GM23338 (cell line): ENCODE measurements at regions not wholly inside any gene's neighbourhood (a gene's known extent, or its start where the extent isn't known, plus 50 kb on each side); places are given as distances from the start of the nearest gene placed in this dataset.
A peak's percentile ranks its signal among the peaks of the same experiment; 100 is the strongest.

Experiments
- ATAC-seq: fragments of 200-7000 bp; cut with Tn5 transposase; 3 replicates; pipeline ENCODE4 v1.9.1; 2020
- DNase-seq: peaks from one replicate; pipeline ENCODE4 v3.0.0-alpha.2; 2015; ENCODE audit warnings: low spot score
- H2AFZ ChIP-seq: fragments of 200-600 bp; sonication (generic); 2 replicates; pipeline ENCODE4 v1.8.0; 2016; ENCODE audit warnings: antibody characterized with exemption, mild to moderate bottlenecking, moderate library complexity
- H3F3A ChIP-seq: fragments of 200-600 bp; sonication (generic); replicated peaks from 2 replicates; pipeline ENCODE4 v1.8.0; 2017; ENCODE audit warnings: antibody characterized with exemption, mixed run types, low read depth
- H3K27ac ChIP-seq: fragments of 200-600 bp; sonication (generic); 2 replicates; pipeline ENCODE4 v1.6.1; 2016; ENCODE audit warnings: low read depth
- H3K27me3 ChIP-seq: fragments of 200-600 bp; sonication (generic); 2 replicates; pipeline ENCODE4 v1.8.0; 2016; ENCODE audit warnings: mild to moderate bottlenecking, mixed run types, moderate library complexity; ENCODE audit not compliant: insufficient read depth
- H3K36me3 ChIP-seq: fragments of 200-600 bp; sonication (generic); 2 replicates; pipeline ENCODE4 v1.8.0; 2016; ENCODE audit warnings: mild to moderate bottlenecking; ENCODE audit not compliant: insufficient read depth
- H3K4me1 ChIP-seq: fragments of 200-600 bp; sonication (generic); 2 replicates; pipeline ENCODE4 v1.8.0; 2016; ENCODE audit warnings: mild to moderate bottlenecking, moderate library complexity; ENCODE audit not compliant: insufficient read depth
- H3K4me2 ChIP-seq: fragments of 200-600 bp; sonication (generic); 2 replicates; pipeline ENCODE4 v1.7.1; 2017; ENCODE audit warnings: mixed run types
- H3K4me3 ChIP-seq: fragments of 200-600 bp; sonication (generic); 2 replicates; pipeline ENCODE4 v1.6.1; 2016; ENCODE audit warnings: mixed run types
- H3K79me2 ChIP-seq: fragments of 200-600 bp; sonication (generic); replicated peaks from 2 replicates; pipeline ENCODE4 v1.8.0; 2017; ENCODE audit warnings: mild to moderate bottlenecking; ENCODE audit not compliant: insufficient read depth
- H3K9me2 ChIP-seq: fragments of 200-600 bp; sonication (generic); 2 replicates; pipeline ENCODE4 v1.8.0; 2017; ENCODE audit not compliant: insufficient read depth
- H4K20me1 ChIP-seq: fragments of 200-600 bp; sonication (generic); replicated peaks from 2 replicates; pipeline ENCODE4 v1.8.0; 2017; ENCODE audit warnings: mild to moderate bottlenecking; ENCODE audit not compliant: insufficient read depth
- H3K27ac Mint-ChIP-seq: 2 replicates; pipeline ENCODE4 v1.8.0; 2020; ENCODE audit warnings: inconsistent platforms, mild to moderate bottlenecking, moderate library complexity, mixed read lengths
- H3K27me3 Mint-ChIP-seq: 3 replicates; pipeline ENCODE4 v1.8.0; 2022; ENCODE audit warnings: low read depth, mild to moderate bottlenecking, moderate library complexity, mixed read lengths, inconsistent platforms; ENCODE audit not compliant: insufficient read depth, poor library complexity
- H3K36me3 Mint-ChIP-seq: 3 replicates; pipeline ENCODE4 v1.8.0; 2021; ENCODE audit warnings: low read depth, mild to moderate bottlenecking, inconsistent platforms, moderate library complexity, mixed read lengths
- H3K4me1 Mint-ChIP-seq: 3 replicates; pipeline ENCODE4 v1.8.0; 2020; ENCODE audit warnings: mild to moderate bottlenecking, inconsistent platforms, mixed read lengths
- H3K4me3 Mint-ChIP-seq: 3 replicates; pipeline ENCODE4 v1.8.0; 2021; ENCODE audit warnings: moderate library complexity, mild to moderate bottlenecking, inconsistent platforms, mixed read lengths
- H3K9me3 Mint-ChIP-seq: 3 replicates; pipeline ENCODE4 v1.8.0; 2020; ENCODE audit warnings: moderate library complexity, mild to moderate bottlenecking, inconsistent platforms, mixed read lengths
- CREB1 ChIP-seq: fragments of 250-450 bp; sonication (Bioruptor Pico); IDR thresholded peaks from 2 replicates; pipeline ENCODE4 v1.5.0; 2020; ENCODE audit warnings: low read depth, mild to moderate bottlenecking, moderate library complexity
- CTCF ChIP-seq, 2 experiments: fragments of 200-600 bp in 1 of 2; sonication (generic) in 1 of 2; conservative IDR thresholded peaks; 2 replicates each; pipeline versions ENCODE4 v1.5.1 to v1.6.1; 2016 to 2017; ENCODE audit warnings: antibody characterized with exemption in 2 of 2, low read depth in 2 of 2, mild to moderate bottlenecking in 2 of 2, moderate library complexity in 1 of 2
- EZH2 ChIP-seq: fragments of 200-600 bp; sonication (generic); IDR thresholded peaks from one replicate; pipeline ENCODE4 v1.8.0; 2017; ENCODE audit warnings: antibody characterized with exemption, mild to moderate bottlenecking, low read depth; ENCODE audit not compliant: unreplicated experiment
- EZH2phosphoT487 ChIP-seq: fragments of 200-600 bp; sonication (generic); IDR thresholded peaks from one replicate; pipeline ENCODE4 v1.8.1; 2018; ENCODE audit warnings: antibody characterized with exemption; ENCODE audit not compliant: unreplicated experiment
- NANOG ChIP-seq: IDR thresholded peaks from 2 replicates; pipeline ENCODE4 v1.6.1; 2016; ENCODE audit warnings: antibody characterized with exemption, borderline replicate concordance
- ZNF114 ChIP-seq: fragments of 250-450 bp; sonication (Bioruptor Pico); IDR thresholded peaks from 2 replicates; pipeline ENCODE4 v1.5.0; 2020; ENCODE audit warnings: mild to moderate bottlenecking, moderate library complexity
- ZNF462 ChIP-seq: fragments of 250-450 bp; sonication (Bioruptor Pico); IDR thresholded peaks from 2 replicates; pipeline ENCODE4 v1.5.0; 2020; ENCODE audit warnings: mild to moderate bottlenecking, moderate library complexity
- TF ChIP-seq, protein P1 (sequence below): IDR thresholded peaks from 2 replicates; pipeline ENCODE4 v1.6.1; 2016; ENCODE audit warnings: antibody characterized with exemption

GRCh38 chr13:56706485-56706884 is 434.2 kb upstream of the PRR20A start (continued):
- TF ChIP-seq ZNF462 (CRISPR knock-in tag) (no peak), CTCF (conservative IDR thresholded peaks at IDR 0.05; ENCODE audit: low read depth in 2 of 2) (no peak), EZH2 (no peak), NANOG (no peak), ZNF114 (CRISPR knock-in tag) (no peak)

- Mint-ChIP-seq H3K27ac (no peak overlapping the region), H3K4me1 (peaks cover 4% of the 10 kb centered on the region; the same call in 2 of the 3 replicates), H3K36me3 (no peaks in the 10 kb centered on the region), H3K9me3 (no peaks in the 10 kb centered on the region), H3K4me3 (no peak overlapping the region), H3K27me3 (no peaks in the 10 kb centered on the region)
- H3K4me3 ChIP-seq: no peak overlapping the region
- peak; percentile 92 for ATAC-seq
- no peaks in the 10 kb centered on the region for H3F3A ChIP-seq
- no peaks in the 10 kb centered on the region for H3K9me2 ChIP-seq
- H4K20me1 ChIP-seq: no peaks in the 10 kb centered on the region
- peaks cover 3% of the 10 kb centered on the region; the same call in 1 of the 2 replicates for H3K79me2 ChIP-seq
- H3K27me3 ChIP-seq: no peaks in the 10 kb centered on the region
- DNase-seq: peak; percentile 49
- H3K36me3 ChIP-seq: no peaks in the 10 kb centered on the region
- H2AFZ ChIP-seq: no peak overlapping the region
- H3K27ac ChIP-seq: no peak overlapping the region
- H3K4me1 ChIP-seq: no peaks in the 10 kb centered on the region
- no peak overlapping the region for H3K4me2 ChIP-seq
- TF ChIP-seq CREB1 (CRISPR knock-in tag) (no peak), EZH2phosphoT487 (no peak)
- TF ChIP-seq, protein P1, sequence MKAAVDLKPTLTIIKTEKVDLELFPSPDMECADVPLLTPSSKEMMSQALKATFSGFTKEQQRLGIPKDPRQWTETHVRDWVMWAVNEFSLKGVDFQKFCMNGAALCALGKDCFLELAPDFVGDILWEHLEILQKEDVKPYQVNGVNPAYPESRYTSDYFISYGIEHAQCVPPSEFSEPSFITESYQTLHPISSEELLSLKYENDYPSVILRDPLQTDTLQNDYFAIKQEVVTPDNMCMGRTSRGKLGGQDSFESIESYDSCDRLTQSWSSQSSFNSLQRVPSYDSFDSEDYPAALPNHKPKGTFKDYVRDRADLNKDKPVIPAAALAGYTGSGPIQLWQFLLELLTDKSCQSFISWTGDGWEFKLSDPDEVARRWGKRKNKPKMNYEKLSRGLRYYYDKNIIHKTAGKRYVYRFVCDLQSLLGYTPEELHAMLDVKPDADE: no peak
Observed at GRCh38 chr13:56713656-56714055, 427.1 kb upstream of the PRR20A start.
